D721Med (cell line): ENCODE measurements at regions not wholly inside any gene's neighbourhood (a gene's known extent, or its start where the extent isn't known, plus 50 kb on each side); places are given as distances from the start of the nearest gene placed in this dataset.

Experiments
- DNase-seq: peaks from one replicate; pipeline ENCODE4 v3.0.0; 2011; ENCODE audit warnings: low spot score; ENCODE audit not compliant: insufficient read length
- FAIRE-seq: peaks from 2 replicates; lab custom pipeline; 2011; peaks lifted over from hg19 to GRCh38; lab: Jason Lieb, UNC
- CTCF ChIP-seq: IDR thresholded peaks from 2 replicates; pipeline ENCODE4 v1.5.1; 2012; ENCODE audit warnings: mild to moderate bottlenecking, control low read depth; ENCODE audit not compliant: insufficient read depth; ENCODE audit errors: missing control alignments

- DNase-seq (no peak), FAIRE-seq (no peak)
- TF ChIP-seq CTCF = no peak
These were observed 554.8 kb upstream of the CBLB start for GRCh38 chr3:106423321-106424225.

GRCh38 chr3:106425026-106425425, 556.2 kb upstream of the CBLB start:
- TF ChIP-seq CTCF = no peak
- DNase-seq (no peak), FAIRE-seq (no peak)

GRCh38 chr3:106425916-106426315, 557.1 kb upstream of the CBLB start:
- FAIRE-seq (peak; percentile 44), DNase-seq (no peak)
- no peak for TF ChIP-seq CTCF

GRCh38 chr3:106428565-106428994, 559.8 kb upstream of the CBLB start:
- no peak for TF ChIP-seq CTCF
- DNase-seq = no peak
- peak; percentile 6 for FAIRE-seq

- DNase-seq (no peak), FAIRE-seq (no peak)
- TF ChIP-seq CTCF = no peak
These were observed 562.9 kb upstream of the CBLB start for GRCh38 chr3:106431721-106432120.

GRCh38 chr3:106435899-106436453, 567.2 kb upstream of the CBLB start:
- FAIRE-seq (no peak), DNase-seq (no peak)
- no peak for TF ChIP-seq CTCF

GRCh38 chr3:106438887-106439286, 570.1 kb upstream of the CBLB start:
- no peak for TF ChIP-seq CTCF
- FAIRE-seq (peak; percentile 95), DNase-seq (no peak)
